ENCODE measurements at regions not wholly inside any gene's neighbourhood (a gene's known extent, or its start where the extent isn't known, plus 50 kb on each side); places are given as distances from the start of the nearest gene placed in this dataset.

GRCh38 chr20:22931653-22932608 is 103.2 kb upstream of the SSTR4 start:
- Histone ChIP-seq H3K36me3 (ENCODE audit: control insufficient read depth, insufficient read depth, low read length) (no peaks in the 10 kb centered on the region), H3K27ac (ENCODE audit: extremely low read depth, low read depth, low read length) (no peak overlapping the region), H3K4me2 (ENCODE audit: insufficient read depth, low read length) (no peak overlapping the region), H3K9ac (ENCODE audit: insufficient read depth in 1 of 2, low read depth in 2 of 2, low read length in 2 of 2) (no peak overlapping the region), H2AFZ (ENCODE audit: low read depth, low read length) (peak overlapping the region; percentile 45; the same call in 1 of the 2 replicates), H3K79me2 (ENCODE audit: control insufficient read depth, insufficient read depth, low read length) (no peaks in the 10 kb centered on the region), H3K4me3 (no peak overlapping the region), H4K20me1 (replicated peaks; ENCODE audit: control insufficient read depth, insufficient read depth, low read length) (no peaks in the 10 kb centered on the region), H3K9me3 (replicated peaks; ENCODE audit: control insufficient read depth, insufficient read depth, low read depth, low read length) (no peaks in the 10 kb centered on the region), H3K27me3 (ENCODE audit: control insufficient read depth in 2 of 2, insufficient read depth in 2 of 2, low read length in 2 of 2) (no peaks in the 10 kb centered on the region), H3K4me1 (replicated peaks in 1 of 2; ENCODE audit: control insufficient read depth in 2 of 2, insufficient read depth in 2 of 2, low read length in 2 of 2) (peaks cover 0 to 26% of the 10 kb centered on the region in 2 experiments; a peak in 2 of 5 replicates), H3K9me1 (ENCODE audit: control insufficient read depth, insufficient read depth, low read length) (no peaks in the 10 kb centered on the region)
- DNase-seq (ENCODE audit: extremely low read depth in 1 of 4, low spot score in 3 of 4) (no peak), ATAC-seq (no peak), FAIRE-seq (no peak)
- no TSS peak for BruUV-seq (replicated peaks)
- 60% methylated on average over 7 of the region's 7 CpGs for WGBS (ENCODE audit: insufficient coverage, low coverage, missing lambda C conversion rate)
- in situ Hi-C loops (cut with MboI) (no loop called here), intact Hi-C loops (cut with micrococcal nuclease) (no loop called here)
- ChIA-PET CTCF (ENCODE audit: low intra/inter-chr PET ratio) (no interaction called here), POLR2A (no interaction called here)
- TF ChIP-seq KLF13 (tag; IDR thresholded peaks at IDR 0.05; ENCODE audit: borderline replicate concordance, low read depth) (no peak), MTA3 (IDR thresholded peaks at IDR 0.05; ENCODE audit: borderline replicate concordance) (no peak)
- TF ChIP-seq, protein P1, sequence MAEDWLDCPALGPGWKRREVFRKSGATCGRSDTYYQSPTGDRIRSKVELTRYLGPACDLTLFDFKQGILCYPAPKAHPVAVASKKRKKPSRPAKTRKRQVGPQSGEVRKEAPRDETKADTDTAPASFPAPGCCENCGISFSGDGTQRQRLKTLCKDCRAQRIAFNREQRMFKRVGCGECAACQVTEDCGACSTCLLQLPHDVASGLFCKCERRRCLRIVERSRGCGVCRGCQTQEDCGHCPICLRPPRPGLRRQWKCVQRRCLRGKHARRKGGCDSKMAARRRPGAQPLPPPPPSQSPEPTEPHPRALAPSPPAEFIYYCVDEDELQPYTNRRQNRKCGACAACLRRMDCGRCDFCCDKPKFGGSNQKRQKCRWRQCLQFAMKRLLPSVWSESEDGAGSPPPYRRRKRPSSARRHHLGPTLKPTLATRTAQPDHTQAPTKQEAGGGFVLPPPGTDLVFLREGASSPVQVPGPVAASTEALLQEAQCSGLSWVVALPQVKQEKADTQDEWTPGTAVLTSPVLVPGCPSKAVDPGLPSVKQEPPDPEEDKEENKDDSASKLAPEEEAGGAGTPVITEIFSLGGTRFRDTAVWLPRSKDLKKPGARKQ (CRISPR knock-in tag; IDR thresholded peaks at IDR 0.05) = no peak

All from K562 (cell line).